GM12878 (cell line): ENCODE measurements at regions not wholly inside any gene's neighbourhood (a gene's known extent, or its start where the extent isn't known, plus 50 kb on each side); places are given as distances from the start of the nearest gene placed in this dataset.

ENCODE experiments used
- DPF2 ChIP-seq: fragments of 450-650 bp; IDR thresholded peaks from 2 replicates; pipeline ENCODE4 v1.6.1; 2017; ENCODE audit warnings: mild to moderate bottlenecking
- JUNB ChIP-seq: IDR thresholded peaks from 2 replicates; pipeline ENCODE4 v1.6.1; 2016; ENCODE audit warnings: antibody characterized with exemption, mild to moderate bottlenecking
- MEF2B ChIP-seq: fragments of 450-650 bp; IDR thresholded peaks from 2 replicates; pipeline ENCODE4 v1.6.1; 2018; ENCODE audit warnings: mild to moderate bottlenecking, moderate library complexity; ENCODE audit not compliant: partially characterized antibody, poor library complexity, severe bottlenecking
- NRF1 ChIP-seq: conservative IDR thresholded peaks from 2 replicates; pipeline ENCODE4 v1.6.1; 2011; ENCODE audit warnings: mild to moderate bottlenecking, low read depth, low read length, improper control_type of control experiment
- POLR2AphosphoS5 ChIP-seq: IDR thresholded peaks from 2 replicates; pipeline ENCODE4 v1.6.1; 2011; ENCODE audit warnings: mild to moderate bottlenecking, low read length, inconsistent platforms
- RAD51 ChIP-seq: fragments of 450-650 bp; IDR thresholded peaks from 2 replicates; pipeline ENCODE4 v1.6.1; 2016; ENCODE audit warnings: moderate library complexity, mild to moderate bottlenecking, inconsistent platforms
- SIX5 ChIP-seq: IDR thresholded peaks from 2 replicates; pipeline ENCODE4 v1.6.1; 2011; ENCODE audit warnings: mild to moderate bottlenecking, low read depth, low read length, moderate library complexity; ENCODE audit not compliant: severe bottlenecking
- YBX1 ChIP-seq: fragments of 450-650 bp; IDR thresholded peaks from 2 replicates; pipeline ENCODE4 v1.6.1; 2016; ENCODE audit warnings: antibody characterized with exemption
- ZBED1 ChIP-seq: IDR thresholded peaks from 2 replicates; pipeline ENCODE4 v1.6.1; 2016; ENCODE audit warnings: borderline replicate concordance
- ZNF207 ChIP-seq: fragments of 450-650 bp; IDR thresholded peaks from 2 replicates; pipeline ENCODE4 v1.6.1; 2014; ENCODE audit warnings: antibody characterized with exemption, mild to moderate bottlenecking, borderline replicate concordance
- ZNF384 ChIP-seq: IDR thresholded peaks from 2 replicates; pipeline ENCODE4 v1.6.1; 2012; ENCODE audit warnings: low read depth, mild to moderate bottlenecking, low read length, improper control_type of control experiment, borderline replicate concordance
- TF ChIP-seq, protein P1 (sequence below): fragments of 450-650 bp; formaldehyde crosslinking; IDR thresholded peaks from 2 replicates; pipeline ENCODE4 v1.5.0; 2022; ENCODE audit warnings: mild to moderate bottlenecking, missing genetic modification characterization
- TF ChIP-seq, protein P2 (sequence below): IDR thresholded peaks from 2 replicates; pipeline ENCODE4 v1.6.1; 2012; ENCODE audit warnings: low read depth, low read length, improper control_type of control experiment

DNA sequence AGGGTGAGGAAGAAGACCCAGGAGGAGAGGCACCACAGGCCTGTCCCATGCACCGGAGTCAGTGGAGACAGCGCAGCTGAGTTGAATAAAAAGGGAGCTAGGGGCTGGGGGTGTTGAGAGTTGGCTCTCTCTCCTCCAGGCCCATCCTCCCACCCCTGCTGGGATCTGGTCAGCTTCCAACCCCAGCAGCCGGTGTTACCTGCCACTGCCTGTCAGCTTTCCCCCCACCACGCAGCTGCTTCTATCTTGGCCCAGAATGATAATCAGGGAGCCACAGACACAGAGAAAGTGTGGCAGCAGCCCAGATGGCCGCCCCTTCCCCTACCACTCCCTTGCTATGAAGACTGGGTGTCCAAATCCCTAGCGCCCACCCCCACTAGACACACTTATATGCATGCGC lies 120.6 kb upstream of the RPL38 start (continued):
- TF ChIP-seq, protein P1, sequence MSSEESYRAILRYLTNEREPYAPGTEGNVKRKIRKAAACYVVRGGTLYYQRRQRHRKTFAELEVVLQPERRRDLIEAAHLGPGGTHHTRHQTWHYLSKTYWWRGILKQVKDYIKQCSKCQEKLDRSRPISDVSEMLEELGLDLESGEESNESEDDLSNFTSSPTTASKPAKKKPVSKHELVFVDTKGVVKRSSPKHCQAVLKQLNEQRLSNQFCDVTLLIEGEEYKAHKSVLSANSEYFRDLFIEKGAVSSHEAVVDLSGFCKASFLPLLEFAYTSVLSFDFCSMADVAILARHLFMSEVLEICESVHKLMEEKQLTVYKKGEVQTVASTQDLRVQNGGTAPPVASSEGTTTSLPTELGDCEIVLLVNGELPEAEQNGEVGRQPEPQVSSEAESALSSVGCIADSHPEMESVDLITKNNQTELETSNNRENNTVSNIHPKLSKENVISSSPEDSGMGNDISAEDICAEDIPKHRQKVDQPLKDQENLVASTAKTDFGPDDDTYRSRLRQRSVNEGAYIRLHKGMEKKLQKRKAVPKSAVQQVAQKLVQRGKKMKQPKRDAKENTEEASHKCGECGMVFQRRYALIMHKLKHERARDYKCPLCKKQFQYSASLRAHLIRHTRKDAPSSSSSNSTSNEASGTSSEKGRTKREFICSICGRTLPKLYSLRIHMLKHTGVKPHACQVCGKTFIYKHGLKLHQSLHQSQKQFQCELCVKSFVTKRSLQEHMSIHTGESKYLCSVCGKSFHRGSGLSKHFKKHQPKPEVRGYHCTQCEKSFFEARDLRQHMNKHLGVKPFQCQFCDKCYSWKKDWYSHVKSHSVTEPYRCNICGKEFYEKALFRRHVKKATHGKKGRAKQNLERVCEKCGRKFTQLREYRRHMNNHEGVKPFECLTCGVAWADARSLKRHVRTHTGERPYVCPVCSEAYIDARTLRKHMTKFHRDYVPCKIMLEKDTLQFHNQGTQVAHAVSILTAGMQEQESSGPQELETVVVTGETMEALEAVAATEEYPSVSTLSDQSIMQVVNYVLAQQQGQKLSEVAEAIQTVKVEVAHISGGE: no peak
- TF ChIP-seq, protein P2, sequence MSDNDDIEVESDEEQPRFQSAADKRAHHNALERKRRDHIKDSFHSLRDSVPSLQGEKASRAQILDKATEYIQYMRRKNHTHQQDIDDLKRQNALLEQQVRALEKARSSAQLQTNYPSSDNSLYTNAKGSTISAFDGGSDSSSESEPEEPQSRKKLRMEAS: no peak
- TF ChIP-seq DPF2 (no peak), MEF2B (no peak), ZNF207 (no peak), POLR2AphosphoS5 (no peak), ZNF384 (no peak), SIX5 (no peak), RAD51 (no peak), NRF1 (no peak), JUNB (no peak), ZBED1 (no peak), YBX1 (no peak)
